ENCODE measurements at regions not wholly inside any gene's neighbourhood (a gene's known extent, or its start where the extent isn't known, plus 50 kb on each side); places are given as distances from the start of the nearest gene placed in this dataset.

- H3K36me3 ChIP-seq = no peaks in the 10 kb centered on the region
- no peaks in the 10 kb centered on the region for H3K4me1 ChIP-seq
- H3K4me3 ChIP-seq = no peak overlapping the region
- H3K27ac ChIP-seq = no peak overlapping the region
- no peak for DNase-seq
- H3K9me3 ChIP-seq = no peaks in the 10 kb centered on the region
- intact Hi-C loops (cut with DNase I; ENCODE audit: low total_unique reads) = no loop called here
- TF ChIP-seq CTCF (IDR thresholded peaks at IDR 0.05) (no peak), POLR2A (IDR thresholded peaks at IDR 0.05) (no peak)
- no peaks in the 10 kb centered on the region for H3K27me3 ChIP-seq
Observed at GRCh38 chr5:74415695-74416102, 224.8 kb downstream of the ENC1 start.

- Histone ChIP-seq H3K36me3 (no peaks in the 10 kb centered on the region), H3K4me3 (no peak overlapping the region), H3K9me3 (no peaks in the 10 kb centered on the region), H3K27me3 (no peaks in the 10 kb centered on the region), H3K27ac (no peak overlapping the region), H3K4me1 (no peaks in the 10 kb centered on the region)
- intact Hi-C loops (cut with DNase I; ENCODE audit: low total_unique reads) = no loop called here
- TF ChIP-seq CTCF (IDR thresholded peaks at IDR 0.05) = no peak
- no peak for TF ChIP-seq POLR2A (IDR thresholded peaks at IDR 0.05)
- DNase-seq = no peak
Observed at GRCh38 chr5:74414228-74414627, 226.3 kb downstream of the ENC1 start.

- no peak for DNase-seq
Observed at GRCh38 chr5:74413403-74414048, 227.0 kb downstream of the ENC1 start.

GRCh38 chr5:74412066-74412465 is 228.5 kb downstream of the ENC1 start:
- TF ChIP-seq POLR2A (IDR thresholded peaks at IDR 0.05) = no peak
- TF ChIP-seq CTCF (IDR thresholded peaks at IDR 0.05) = no peak
- intact Hi-C loops (cut with DNase I; ENCODE audit: low total_unique reads) = no loop called here
- Histone ChIP-seq H3K9me3 (no peaks in the 10 kb centered on the region), H3K4me1 (no peaks in the 10 kb centered on the region), H3K27me3 (no peaks in the 10 kb centered on the region), H3K4me3 (no peak overlapping the region), H3K36me3 (no peaks in the 10 kb centered on the region), H3K27ac (no peak overlapping the region)
- DNase-seq = no peak

More at GRCh38 chr5:74413403-74414048, 227.0 kb downstream of the ENC1 start:
- H3K9me3 ChIP-seq = no peaks in the 10 kb centered on the region
- no peak overlapping the region for H3K4me3 ChIP-seq
- intact Hi-C loops (cut with DNase I; ENCODE audit: low total_unique reads) = no loop called here
- no peaks in the 10 kb centered on the region for H3K27me3 ChIP-seq
- no peaks in the 10 kb centered on the region for H3K4me1 ChIP-seq
- no peaks in the 10 kb centered on the region for H3K36me3 ChIP-seq
- TF ChIP-seq CTCF (IDR thresholded peaks at IDR 0.05) (no peak), POLR2A (IDR thresholded peaks at IDR 0.05) (no peak)
- no peak overlapping the region for H3K27ac ChIP-seq

GRCh38 chr5:74409712-74410111 is 230.8 kb downstream of the ENC1 start:
- intact Hi-C loops (cut with DNase I; ENCODE audit: low total_unique reads) = no loop called here
- no peaks in the 10 kb centered on the region for H3K36me3 ChIP-seq

More at GRCh38 chr5:74409712-74410111, 230.8 kb downstream of the ENC1 start:
- no peaks in the 10 kb centered on the region for H3K27me3 ChIP-seq
- TF ChIP-seq CTCF (IDR thresholded peaks at IDR 0.05) (no peak), POLR2A (IDR thresholded peaks at IDR 0.05) (no peak)
- H3K9me3 ChIP-seq = no peaks in the 10 kb centered on the region
- DNase-seq = no peak
- H3K27ac ChIP-seq = no peak overlapping the region
- H3K4me1 ChIP-seq = no peaks in the 10 kb centered on the region
- no peak overlapping the region for H3K4me3 ChIP-seq

All from uterus (tissue), 3 donors.